HG02973 (cell line): ENCODE measurements at regions not wholly inside any gene's neighbourhood (a gene's known extent, or its start where the extent isn't known, plus 50 kb on each side); places are given as distances from the start of the nearest gene placed in this dataset.
"Not testable (repeated sequence)": the region's sequence is repeated elsewhere in the genome, so short reads cannot be mapped to it uniquely, and the experiment has no call there.

Source experiments
- ATAC-seq: cut with Tn5 transposase; IDR thresholded peaks from one replicate; pipeline ENCODE4 v1.9.1; 2021; ENCODE audit warnings: moderate library complexity; ENCODE audit not compliant: unreplicated experiment

GRCh38 chr20:47843886-47844567, 58.7 kb upstream of the SULF2 start:
- no peak for ATAC-seq

GRCh38 chr20:47842950-47843349, 57.7 kb upstream of the SULF2 start:
- not testable (repeated sequence) for ATAC-seq

GRCh38 chr20:47842004-47842403, 56.7 kb upstream of the SULF2 start:
- ATAC-seq: not testable (repeated sequence)

GRCh38 chr20:47836256-47836817, 51.1 kb upstream of the SULF2 start:
- not testable (repeated sequence) for ATAC-seq
